ENCODE measurements at regions not wholly inside any gene's neighbourhood (a gene's known extent, or its start where the extent isn't known, plus 50 kb on each side); places are given as distances from the start of the nearest gene placed in this dataset.

GRCh38 chr1:17877316-17877715 is 122.2 kb downstream of the ACTL8 start:
- no peak for DNase-seq (ENCODE audit: low spot score)

- DNase-seq (ENCODE audit: low spot score), result no peak
Observed at GRCh38 chr1:17877896-17878295, 122.8 kb downstream of the ACTL8 start.

GRCh38 chr1:17878837-17879236 is 123.7 kb downstream of the ACTL8 start:
- no peak for DNase-seq (ENCODE audit: low spot score)

- no peak for DNase-seq (ENCODE audit: low spot score)
Observed at GRCh38 chr1:17880449-17880848, 125.3 kb downstream of the ACTL8 start.

- DNase-seq (ENCODE audit: low spot score), result no peak
Observed at GRCh38 chr1:17881761-17882160, 126.6 kb downstream of the ACTL8 start.

GRCh38 chr1:17883136-17883535 is 128.0 kb downstream of the ACTL8 start:
- no peak for DNase-seq (ENCODE audit: low spot score)

GRCh38 chr1:17883662-17884395 is 128.7 kb downstream of the ACTL8 start:
- DNase-seq (ENCODE audit: low spot score), result no peak

- no peak for DNase-seq (ENCODE audit: low spot score)
Observed at GRCh38 chr1:17885663-17886320, 130.7 kb downstream of the ACTL8 start.

GRCh38 chr1:17886386-17886785 is 131.3 kb downstream of the ACTL8 start:
- no peak for DNase-seq (ENCODE audit: low spot score)

GRCh38 chr1:17886838-17887441 is 131.8 kb downstream of the ACTL8 start:
- no peak for DNase-seq (ENCODE audit: low spot score)

GRCh38 chr1:17887661-17888371 is 132.7 kb downstream of the ACTL8 start:
- no peak for DNase-seq (ENCODE audit: low spot score)

GRCh38 chr1:17890056-17890814 is 135.1 kb downstream of the ACTL8 start:
- no peak for DNase-seq (ENCODE audit: low spot score)

GRCh38 chr1:17890815-17891191 is 135.7 kb downstream of the ACTL8 start:
- no peak for DNase-seq (ENCODE audit: low spot score)

- DNase-seq (ENCODE audit: low spot score), result no peak
Observed at GRCh38 chr1:17891205-17892110, 136.3 kb downstream of the ACTL8 start.

- DNase-seq (ENCODE audit: low spot score), result no peak
Observed at GRCh38 chr1:17892225-17892624, 137.1 kb downstream of the ACTL8 start.

- no peak for DNase-seq (ENCODE audit: low spot score)
Observed at GRCh38 chr1:17892851-17893250, 137.7 kb downstream of the ACTL8 start.

GRCh38 chr1:17893891-17894631 is 138.9 kb downstream of the ACTL8 start:
- DNase-seq (ENCODE audit: low spot score), result no peak

GRCh38 chr1:17895401-17895800 is 140.3 kb downstream of the ACTL8 start:
- no peak for DNase-seq (ENCODE audit: low spot score)

GRCh38 chr1:17895986-17896385 is 140.9 kb downstream of the ACTL8 start:
- no peak for DNase-seq (ENCODE audit: low spot score)

GRCh38 chr1:17903386-17903785 is 148.3 kb downstream of the ACTL8 start:
- no peak for DNase-seq (ENCODE audit: low spot score)
